IMR-90 (cell line): ENCODE measurements at regions not wholly inside any gene's neighbourhood (a gene's known extent, or its start where the extent isn't known, plus 50 kb on each side); places are given as distances from the start of the nearest gene placed in this dataset.

Source experiments
- ATAC-seq: fragments of 200-7000 bp; cut with Tn5 transposase; 2 replicates; pipeline ENCODE4 v1.9.1; 2020; ENCODE audit warnings: low read depth, mild to moderate bottlenecking, moderate library complexity
- BruUV-seq: library from RNA; stranded (reverse); fragments of 400-500 nt; replicated peaks from 2 replicates; lab custom pipeline; 2021; lab: Mats Ljungman, UMichigan
- CTCF ChIA-PET: fragments of 300-600 bp; formaldehyde crosslinking; extraction: SDS; loops from one replicate; lab custom pipeline; 2021; ENCODE audit warnings: antibody characterized with exemption; lab: Yijun Ruan, JAX
- POLR2A ChIA-PET: fragments of 300-600 bp; sonication (Branson Sonifier 250); formaldehyde crosslinking; loops from one replicate; lab custom pipeline; 2022; ENCODE audit warnings: antibody characterized with exemption; ENCODE audit not compliant: unreplicated experiment; lab: Charles Lee
- DNase-seq: peaks from one replicate; pipeline ENCODE4 v3.0.0; 2013
- H2AFZ ChIP-seq: replicated peaks from 2 replicates; pipeline ENCODE3; 2013; ENCODE audit warnings: low read length, mild to moderate bottlenecking; ENCODE audit not compliant: poor library complexity
- H2AK5ac ChIP-seq: 2 replicates; pipeline ENCODE4 v1.6.1; 2013; ENCODE audit warnings: low read depth, low read length, inconsistent platforms
- H2AK9ac ChIP-seq: replicated peaks from 2 replicates; pipeline ENCODE3; 2013; ENCODE audit warnings: mild to moderate bottlenecking, low read depth, low read length, moderate library complexity; ENCODE audit not compliant: poor library complexity
- H2BK120ac ChIP-seq: 2 replicates; pipeline ENCODE4 v1.6.1; 2013; ENCODE audit warnings: low read depth, low read length, inconsistent platforms
- H2BK15ac ChIP-seq: 3 replicates; pipeline ENCODE4 v1.6.1; 2013; ENCODE audit warnings: low read depth, low read length, inconsistent platforms
- H2BK20ac ChIP-seq: 2 replicates; pipeline ENCODE4 v1.6.1; 2013; ENCODE audit warnings: low read depth, mild to moderate bottlenecking, inconsistent platforms, low read length, moderate library complexity
- H2BK5ac ChIP-seq: 2 replicates; pipeline ENCODE4 v1.6.1; 2013; ENCODE audit warnings: mild to moderate bottlenecking, low read depth, low read length, inconsistent platforms; ENCODE audit not compliant: poor library complexity, severe bottlenecking
- H3K14ac ChIP-seq: replicated peaks from 2 replicates; pipeline ENCODE4 v1.6.1; 2013; ENCODE audit warnings: low read depth, low read length, inconsistent platforms
- H3K18ac ChIP-seq: 2 replicates; pipeline ENCODE4 v1.6.1; 2013; ENCODE audit warnings: low read depth, low read length, control low read depth
- H3K23ac ChIP-seq: 2 replicates; pipeline ENCODE4 v1.6.1; 2013; ENCODE audit warnings: low read depth, low read length, inconsistent platforms
- H3K27ac ChIP-seq: 2 replicates; pipeline ENCODE4 v1.5.1; 2013; ENCODE audit warnings: mild to moderate bottlenecking, control low read depth, low read length; ENCODE audit not compliant: insufficient read depth
- H3K27me3 ChIP-seq: 2 replicates; pipeline ENCODE4 v1.6.1; 2013; ENCODE audit warnings: low read length; ENCODE audit not compliant: control insufficient read depth, insufficient read depth
- H3K36me3 ChIP-seq: 2 replicates; pipeline ENCODE4 v1.6.1; 2013; ENCODE audit warnings: low read length, mixed read lengths; ENCODE audit not compliant: control insufficient read depth, insufficient read depth
- H3K4ac ChIP-seq: 2 replicates; pipeline ENCODE4 v1.6.1; 2013; ENCODE audit warnings: low read depth, low read length, inconsistent platforms
- H3K4me1 ChIP-seq: 2 replicates; pipeline ENCODE4 v1.6.1; 2013; ENCODE audit warnings: low read length, mixed read lengths; ENCODE audit not compliant: control insufficient read depth, insufficient read depth
- H3K4me2 ChIP-seq: 2 replicates; pipeline ENCODE4 v1.6.1; 2013; ENCODE audit warnings: low read depth, mild to moderate bottlenecking, control low read depth, low read length, moderate library complexity
- H3K4me3 ChIP-seq: 2 replicates; pipeline ENCODE4 v1.5.1; 2013; ENCODE audit warnings: low read depth, mild to moderate bottlenecking, control low read depth, low read length, moderate library complexity; ENCODE audit not compliant: insufficient read depth
- H3K56ac ChIP-seq: 2 replicates; pipeline ENCODE4 v1.6.1; 2013; ENCODE audit warnings: low read length, inconsistent platforms; ENCODE audit not compliant: insufficient read depth; ENCODE audit errors: extremely low read depth
- H3K79me1 ChIP-seq, 2 experiments: 2 replicates each; pipeline ENCODE4 v1.6.1; 2013; ENCODE audit warnings: low read length in 2 of 2, inconsistent platforms in 1 of 2, low read depth in 1 of 2
- H3K9ac ChIP-seq: 2 replicates; pipeline ENCODE4 v1.6.1; 2013; ENCODE audit warnings: low read depth, low read length, control low read depth
- H3K9me1 ChIP-seq: 2 replicates; pipeline ENCODE4 v1.6.1; 2013; ENCODE audit warnings: low read length, inconsistent platforms; ENCODE audit not compliant: insufficient read depth
- H3K9me3 ChIP-seq: 2 replicates; pipeline ENCODE4 v1.6.1; 2013; ENCODE audit warnings: low read length; ENCODE audit not compliant: control insufficient read depth, insufficient read depth
- H4K20me1 ChIP-seq: 2 replicates; pipeline ENCODE4 v1.6.1; 2013; ENCODE audit warnings: low read length, inconsistent platforms; ENCODE audit not compliant: insufficient read depth
- H4K5ac ChIP-seq: 2 replicates; pipeline ENCODE4 v1.6.1; 2013; ENCODE audit warnings: mild to moderate bottlenecking, low read depth, low read length, control low read depth
- H4K8ac ChIP-seq, 2 experiments: 2 replicates each; pipeline ENCODE4 v1.6.1; 2013; ENCODE audit warnings: low read depth in 2 of 2, low read length in 2 of 2, control low read depth in 1 of 2, inconsistent platforms in 1 of 2
- H4K91ac ChIP-seq: 2 replicates; pipeline ENCODE4 v1.6.1; 2013; ENCODE audit warnings: low read depth, low read length, inconsistent platforms; ENCODE audit not compliant: insufficient read depth
- SMC3 ChIP-seq: fragments of 150-350 bp; IDR thresholded peaks from 2 replicates; pipeline ENCODE4 v1.6.1; 2016; ENCODE audit warnings: low read depth, mild to moderate bottlenecking, antibody characterized with exemption, low read length, moderate library complexity
- WGBS, 2 experiments: methylation state at CpG; one replicate each; pipeline versions ENCODE4 v1.1.5 to v1.1.7; 2013; ENCODE audit warnings: missing lambda C conversion rate in 2 of 2; ENCODE audit not compliant: insufficient read length in 1 of 2; ENCODE audit errors: extremely low coverage in 2 of 2; 5-methylcytosine and 5-hydroxymethylcytosine counted together
- dilution Hi-C: fragments of 300-500 bp; cut with HindIII; formaldehyde crosslinking; loops from one replicate; pipeline ENCODE4 v1.14.3; 2018; ENCODE audit warnings: low sequenced_read_pairs; ENCODE audit not compliant: unreplicated experiment
- in situ Hi-C: fragments of 300-500 bp; cut with MboI; formaldehyde crosslinking; loops from 3 replicates; pipeline ENCODE4 v1.14.3; 2019; ENCODE audit warnings: low sequenced_read_pairs, inconsistent platforms, mixed read lengths
- intact Hi-C: fragments of 100-400 bp; cut with micrococcal nuclease; formaldehyde crosslinking; loops from 2 replicates; pipeline ENCODE4 v1.10.0; 2022

- intact Hi-C loops (no loop called here), in situ Hi-C loops (no loop called here), dilution Hi-C loops (no loop called here)
- H4K8ac ChIP-seq, result no peak overlapping the region
- no peak overlapping the region for H3K14ac ChIP-seq
- DNase-seq (no peak), ATAC-seq (no peak)
- whole genome bisulfite sequencing, 2 experiments, result no CpG with 5 or more reads among the region's 1 CpG
- no peak overlapping the region for H2AK5ac ChIP-seq
- no peak overlapping the region for H3K4me3 ChIP-seq
- no peak for TF ChIP-seq SMC3
- no peaks in the 10 kb centered on the region for H3K36me3 ChIP-seq
- H2AK9ac ChIP-seq, result no peak overlapping the region
- no peak overlapping the region for H3K56ac ChIP-seq
- no peaks in the 10 kb centered on the region for H3K4me1 ChIP-seq
- H3K27me3 ChIP-seq, result no peaks in the 10 kb centered on the region
- H3K9me1 ChIP-seq, result no peaks in the 10 kb centered on the region
- H3K27ac ChIP-seq, result no peak overlapping the region
- CTCF ChIA-PET, result no interaction called here
- H2BK5ac ChIP-seq, result no peak overlapping the region
- H2AFZ ChIP-seq, result no peak overlapping the region
- no peak overlapping the region for H2BK15ac ChIP-seq
- H3K4me2 ChIP-seq, result no peak overlapping the region
- H3K4ac ChIP-seq, result no peak overlapping the region
- no TSS peak for BruUV-seq
- no peaks in the 10 kb centered on the region for H3K79me1 ChIP-seq
- no peak overlapping the region for H2BK120ac ChIP-seq
- no peak overlapping the region for H3K9ac ChIP-seq
- H4K5ac ChIP-seq, result no peak overlapping the region
- H2BK20ac ChIP-seq, result no peak overlapping the region
- H3K18ac ChIP-seq, result no peak overlapping the region
- H3K23ac ChIP-seq, result no peak overlapping the region
- H4K20me1 ChIP-seq, result no peaks in the 10 kb centered on the region
- no peaks in the 10 kb centered on the region for H3K9me3 ChIP-seq
- no peak overlapping the region for H4K91ac ChIP-seq
- POLR2A ChIA-PET, result no interaction called here
Observed at GRCh38 chr9:82263619-82264018, 275.0 kb downstream of the SPATA31D1 start.
